GM19372 (cell line): ENCODE measurements at regions not wholly inside any gene's neighbourhood (a gene's known extent, or its start where the extent isn't known, plus 50 kb on each side); places are given as distances from the start of the nearest gene placed in this dataset.
"Not testable (repeated sequence)": the region's sequence is repeated elsewhere in the genome, so short reads cannot be mapped to it uniquely, and the experiment has no call there.

Experiments used
- ATAC-seq: cut with Tn5 transposase; IDR thresholded peaks from one replicate; pipeline ENCODE4 v1.9.1; 2021; ENCODE audit warnings: mild to moderate bottlenecking, low read depth, moderate library complexity; ENCODE audit not compliant: unreplicated experiment

- ATAC-seq, result no peak
Observed at GRCh38 chr14:55764784-55765183, 184.8 kb downstream of the KTN1 start.

- ATAC-seq, result no peak
Observed at GRCh38 chr14:55766071-55766470, 186.1 kb downstream of the KTN1 start.

GRCh38 chr14:55767286-55767685 is 187.3 kb downstream of the KTN1 start:
- no peak for ATAC-seq

- ATAC-seq, result no peak
Observed at GRCh38 chr14:55769877-55770276, 189.9 kb downstream of the KTN1 start.

GRCh38 chr14:55771242-55771981 is 191.4 kb downstream of the KTN1 start:
- ATAC-seq, result no peak

GRCh38 chr14:55772486-55772885 is 192.5 kb downstream of the KTN1 start:
- ATAC-seq, result no peak

- no peak for ATAC-seq
Observed at GRCh38 chr14:55773312-55773711, 193.3 kb downstream of the KTN1 start.

GRCh38 chr14:55773984-55774545 is 194.1 kb downstream of the KTN1 start:
- ATAC-seq, result no peak

GRCh38 chr14:55777877-55778276 is 197.9 kb downstream of the KTN1 start:
- no peak for ATAC-seq

- no peak for ATAC-seq
Observed at GRCh38 chr14:55780156-55780946, 200.3 kb downstream of the KTN1 start.

GRCh38 chr14:55781046-55781445 is 201.0 kb downstream of the KTN1 start:
- ATAC-seq, result no peak

GRCh38 chr14:55782166-55782565 is 202.2 kb downstream of the KTN1 start:
- no peak for ATAC-seq

- ATAC-seq, result no peak
Observed at GRCh38 chr14:55789406-55789805, 209.4 kb downstream of the KTN1 start.

- ATAC-seq, result no peak
Observed at GRCh38 chr14:55794655-55795595, 214.9 kb downstream of the KTN1 start.

GRCh38 chr14:55796513-55796912 is 216.5 kb downstream of the KTN1 start:
- not testable (repeated sequence) for ATAC-seq

- ATAC-seq, result no peak
Observed at GRCh38 chr14:55798406-55798805, 218.4 kb downstream of the KTN1 start.

- no peak for ATAC-seq
Observed at GRCh38 chr14:55799508-55800095, 219.6 kb downstream of the KTN1 start.

GRCh38 chr14:55800156-55800785 is 220.3 kb downstream of the KTN1 start:
- ATAC-seq, result no peak

- ATAC-seq, result no peak
Observed at GRCh38 chr14:55801121-55801520, 221.1 kb downstream of the KTN1 start.
